ENCODE measurements at regions not wholly inside any gene's neighbourhood (a gene's known extent, or its start where the extent isn't known, plus 50 kb on each side); places are given as distances from the start of the nearest gene placed in this dataset.

GRCh38 chr2:66366619-66367018 is 68.3 kb upstream of the MEIS1 start:
- DNase-seq (ENCODE audit: low read depth in 1 of 2, low spot score in 1 of 2): no peak
- TF ChIP-seq CTCF (IDR thresholded peaks at IDR 0.05; ENCODE audit: insufficient read depth, low read length) (no peak), SPI1 (IDR thresholded peaks at IDR 0.05; ENCODE audit: borderline replicate concordance, low read depth) (no peak), GABPA (IDR thresholded peaks at IDR 0.05; ENCODE audit: low read depth) (no peak), POLR2AphosphoS5 (IDR thresholded peaks at IDR 0.05; ENCODE audit: low read depth) (no peak), REST (IDR thresholded peaks at IDR 0.05; ENCODE audit: insufficient replicate concordance, low read depth) (no peak)
- H3K27me3 ChIP-seq (ENCODE audit: insufficient read depth, poor library complexity, severe bottlenecking): no peaks in the 10 kb centered on the region
- H3K27ac ChIP-seq (replicated peaks): no peak overlapping the region
- H3K4me3 ChIP-seq (replicated peaks; ENCODE audit: insufficient read depth, low read length): no peak overlapping the region

GRCh38 chr2:66364495-66365333 is 70.2 kb upstream of the MEIS1 start:
- no peak overlapping the region for H3K4me3 ChIP-seq (replicated peaks; ENCODE audit: insufficient read depth, low read length)
- H3K27ac ChIP-seq (replicated peaks): no peak overlapping the region
- TF ChIP-seq SPI1 (IDR thresholded peaks at IDR 0.05; ENCODE audit: borderline replicate concordance, low read depth) (no peak), POLR2AphosphoS5 (IDR thresholded peaks at IDR 0.05; ENCODE audit: low read depth) (no peak), REST (IDR thresholded peaks at IDR 0.05; ENCODE audit: insufficient replicate concordance, low read depth) (no peak), CTCF (IDR thresholded peaks at IDR 0.05; ENCODE audit: insufficient read depth, low read length) (no peak)
- no peaks in the 10 kb centered on the region for H3K27me3 ChIP-seq (ENCODE audit: insufficient read depth, poor library complexity, severe bottlenecking)
- no peak for DNase-seq (ENCODE audit: low read depth in 1 of 2, low spot score in 1 of 2)

GRCh38 chr2:66362701-66363100 is 72.2 kb upstream of the MEIS1 start:
- TF ChIP-seq REST (IDR thresholded peaks at IDR 0.05; ENCODE audit: insufficient replicate concordance, low read depth) (no peak), POLR2AphosphoS5 (IDR thresholded peaks at IDR 0.05; ENCODE audit: low read depth) (no peak)
- Histone ChIP-seq H3K27ac (replicated peaks) (no peak overlapping the region), H3K27me3 (ENCODE audit: insufficient read depth, poor library complexity, severe bottlenecking) (no peaks in the 10 kb centered on the region), H3K4me3 (replicated peaks; ENCODE audit: insufficient read depth, low read length) (no peak overlapping the region)
- DNase-seq (ENCODE audit: low read depth in 1 of 2, low spot score in 1 of 2): no peak

Data from HL-60 (cell line).